Right atrium auricular region (tissue), 2 donors: ENCODE measurements at regions not wholly inside any gene's neighbourhood (a gene's known extent, or its start where the extent isn't known, plus 50 kb on each side); places are given as distances from the start of the nearest gene placed in this dataset.

Experiments used
- DNase-seq: peaks from one replicate; pipeline ENCODE4 v3.0.0-alpha.2; 2019; ENCODE audit warnings: low spot score
- H3K27ac ChIP-seq, 2 donors: fragments of 200-600 bp; sonication (generic); 1 replicate in 1 of 2; 2 replicates in 1 of 2; pipeline ENCODE4 v1.5.1; 2016 to 2019
- H3K27me3 ChIP-seq, 2 donors: fragments of 200-600 bp; sonication (generic); one replicate each; pipeline versions ENCODE4 v1.5.1 to v1.6.0; 2017 to 2019
- H3K36me3 ChIP-seq: fragments of 200-600 bp; sonication (generic); one replicate; pipeline ENCODE4 v1.5.1; 2016
- H3K4me1 ChIP-seq, 2 donors: fragments of 200-600 bp; sonication (generic); one replicate each; pipeline versions ENCODE4 v1.5.1 to v1.6.0; 2017 to 2019
- H3K4me3 ChIP-seq, 2 donors: fragments of 200-600 bp; sonication (generic); 1 replicate in 1 of 2; 2 replicates in 1 of 2; pipeline ENCODE4 v1.5.1; 2017 to 2019; ENCODE audit warnings: mild to moderate bottlenecking in 1 of 2, moderate library complexity in 1 of 2
- H3K9me3 ChIP-seq, 2 donors: fragments of 200-600 bp; sonication (generic); one replicate each; pipeline ENCODE4 v1.5.1; 2019
- TF ChIP-seq, protein P1 (sequence below), 2 donors: fragments of 200-600 bp; sonication (generic); IDR thresholded peaks; one replicate each; pipeline ENCODE4 v1.5.1; 2019; ENCODE audit warnings: antibody characterized with exemption in 2 of 2

DNA sequence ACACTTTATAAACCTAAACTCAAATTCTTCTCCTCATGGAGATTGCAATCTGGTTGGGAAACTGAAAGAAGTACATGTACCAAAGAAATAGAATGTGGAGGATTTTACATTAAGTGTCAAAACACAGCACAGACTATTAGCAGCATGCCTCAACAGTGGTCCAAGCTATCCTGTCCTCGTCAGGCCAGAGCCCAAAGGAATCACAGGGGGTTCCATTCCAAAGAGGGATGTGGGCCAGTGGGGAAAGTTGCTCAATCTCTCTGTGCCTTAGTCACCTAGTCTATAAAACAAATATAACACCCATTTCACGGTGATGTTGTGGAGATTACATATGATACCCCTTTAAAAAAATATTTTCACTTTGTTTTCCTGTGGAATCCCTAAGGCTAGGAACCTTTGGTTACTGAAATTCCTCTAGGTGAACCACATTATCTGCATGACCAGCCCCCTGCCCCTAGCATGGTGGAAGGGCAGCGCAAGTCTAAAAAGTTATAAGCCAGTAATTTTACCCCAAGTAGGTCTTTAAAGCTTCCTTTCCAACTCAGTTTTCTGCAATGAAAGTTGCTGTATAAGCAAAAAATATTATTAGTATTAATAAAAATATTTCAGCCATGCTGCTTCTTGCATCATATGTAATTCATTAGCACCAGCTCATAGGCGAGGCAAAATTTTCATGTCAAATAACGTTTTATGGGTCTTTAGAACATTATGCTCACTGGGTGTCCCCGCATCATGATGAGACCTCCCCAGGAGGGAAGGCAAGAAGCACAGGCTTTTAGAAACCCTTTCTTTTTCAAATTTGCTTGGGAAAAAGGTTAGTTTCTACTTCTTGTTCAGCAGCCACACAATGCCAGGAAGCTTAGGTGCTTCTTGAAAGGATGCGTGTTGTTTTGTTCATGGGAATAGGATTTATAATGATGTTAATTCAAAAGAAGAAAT is 548.8 kb upstream of the PKN2 start:
- Histone ChIP-seq H3K4me3 (no peak overlapping the region), H3K27ac (no peak overlapping the region), H3K9me3 (no peaks in the 10 kb centered on the region), H3K36me3 (no peaks in the 10 kb centered on the region), H3K27me3 (no peaks in the 10 kb centered on the region), H3K4me1 (no peaks in the 10 kb centered on the region)
- no peak for DNase-seq
- TF ChIP-seq, protein P1, sequence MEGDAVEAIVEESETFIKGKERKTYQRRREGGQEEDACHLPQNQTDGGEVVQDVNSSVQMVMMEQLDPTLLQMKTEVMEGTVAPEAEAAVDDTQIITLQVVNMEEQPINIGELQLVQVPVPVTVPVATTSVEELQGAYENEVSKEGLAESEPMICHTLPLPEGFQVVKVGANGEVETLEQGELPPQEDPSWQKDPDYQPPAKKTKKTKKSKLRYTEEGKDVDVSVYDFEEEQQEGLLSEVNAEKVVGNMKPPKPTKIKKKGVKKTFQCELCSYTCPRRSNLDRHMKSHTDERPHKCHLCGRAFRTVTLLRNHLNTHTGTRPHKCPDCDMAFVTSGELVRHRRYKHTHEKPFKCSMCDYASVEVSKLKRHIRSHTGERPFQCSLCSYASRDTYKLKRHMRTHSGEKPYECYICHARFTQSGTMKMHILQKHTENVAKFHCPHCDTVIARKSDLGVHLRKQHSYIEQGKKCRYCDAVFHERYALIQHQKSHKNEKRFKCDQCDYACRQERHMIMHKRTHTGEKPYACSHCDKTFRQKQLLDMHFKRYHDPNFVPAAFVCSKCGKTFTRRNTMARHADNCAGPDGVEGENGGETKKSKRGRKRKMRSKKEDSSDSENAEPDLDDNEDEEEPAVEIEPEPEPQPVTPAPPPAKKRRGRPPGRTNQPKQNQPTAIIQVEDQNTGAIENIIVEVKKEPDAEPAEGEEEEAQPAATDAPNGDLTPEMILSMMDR (IDR thresholded peaks at IDR 0.05): no peak

DNA sequence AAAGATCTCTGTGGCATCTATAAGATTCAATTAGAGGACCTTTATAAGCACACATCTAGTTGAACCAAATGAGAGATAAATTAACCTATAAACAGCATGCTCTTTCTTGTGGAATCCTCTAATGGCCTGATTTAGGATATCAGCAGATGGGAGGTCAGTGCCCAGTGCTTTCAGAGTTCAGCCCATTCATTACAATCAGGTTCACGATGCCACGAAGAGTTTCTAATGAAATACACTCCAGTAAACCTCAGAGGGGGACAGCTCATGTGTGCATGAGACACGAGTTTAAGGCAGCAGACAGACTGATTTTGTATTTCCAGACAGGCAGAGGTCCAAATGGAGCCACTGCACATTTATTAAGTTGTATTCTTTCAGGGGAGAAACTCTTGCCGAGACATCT is 544.4 kb upstream of the PKN2 start:
- TF ChIP-seq, protein P1 (IDR thresholded peaks at IDR 0.05): no peak
- H3K27me3 ChIP-seq: no peaks in the 10 kb centered on the region
- H3K4me1 ChIP-seq: no peaks in the 10 kb centered on the region
- H3K4me3 ChIP-seq: no peak overlapping the region
- no peak for DNase-seq
- H3K36me3 ChIP-seq: no peaks in the 10 kb centered on the region
- H3K9me3 ChIP-seq: no peaks in the 10 kb centered on the region
- no peak overlapping the region for H3K27ac ChIP-seq

DNA sequence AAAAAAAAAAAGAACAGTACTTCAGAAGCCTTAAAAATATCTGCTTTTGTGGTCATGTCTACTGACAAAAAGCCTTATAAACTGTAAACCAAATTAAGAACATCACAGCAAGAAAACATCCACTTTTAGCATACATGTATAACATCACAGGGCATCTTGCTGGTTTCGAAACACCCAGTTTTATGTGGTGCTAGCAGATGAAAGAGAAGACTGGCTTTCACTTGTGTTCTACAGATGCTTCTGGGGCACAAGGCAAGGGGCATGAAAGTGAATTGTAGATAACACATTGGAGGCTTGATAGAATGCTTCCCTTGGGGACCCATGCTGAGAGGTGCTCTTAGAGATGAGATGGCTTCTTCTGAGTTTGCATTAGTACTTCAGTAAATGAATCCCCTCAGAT is 543.7 kb upstream of the PKN2 start:
- Histone ChIP-seq H3K27me3 (no peaks in the 10 kb centered on the region), H3K36me3 (no peaks in the 10 kb centered on the region), H3K27ac (no peak overlapping the region), H3K4me3 (no peak overlapping the region), H3K4me1 (no peaks in the 10 kb centered on the region), H3K9me3 (no peaks in the 10 kb centered on the region)
- DNase-seq: no peak
- TF ChIP-seq, protein P1 (IDR thresholded peaks at IDR 0.05): no peak

DNA sequence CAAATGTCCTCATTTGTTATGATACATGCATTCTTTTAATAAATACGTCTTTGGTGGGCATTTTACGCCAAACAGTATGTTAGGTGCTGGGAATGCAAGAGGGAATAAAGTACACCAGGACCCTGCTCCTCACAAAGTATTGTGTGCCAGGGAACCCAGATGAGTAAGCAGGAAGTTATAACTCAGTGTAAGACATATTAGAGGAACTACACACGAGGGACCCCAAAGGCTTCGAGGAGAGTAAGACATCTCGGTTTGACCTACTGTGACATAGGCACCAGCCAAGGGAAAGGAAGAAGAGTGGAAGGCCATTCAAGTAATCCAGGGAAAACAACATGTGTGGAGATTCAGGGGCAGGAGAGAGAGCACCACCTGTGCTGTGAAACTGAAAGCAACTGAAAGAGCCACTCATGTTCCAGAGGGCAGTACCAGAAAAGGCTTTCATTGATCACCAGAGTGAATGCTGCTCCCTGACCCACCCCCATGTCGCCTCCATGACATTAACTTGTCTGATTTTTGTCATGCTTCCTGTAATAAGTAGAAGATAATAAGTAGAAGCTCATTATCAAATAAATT is 542.5 kb upstream of the PKN2 start:
- H3K4me1 ChIP-seq: no peaks in the 10 kb centered on the region
- DNase-seq: no peak
- no peaks in the 10 kb centered on the region for H3K27me3 ChIP-seq
- H3K4me3 ChIP-seq: no peak overlapping the region
- H3K27ac ChIP-seq: no peak overlapping the region
- no peaks in the 10 kb centered on the region for H3K9me3 ChIP-seq
- TF ChIP-seq, protein P1 (IDR thresholded peaks at IDR 0.05): no peak
- H3K36me3 ChIP-seq: no peaks in the 10 kb centered on the region

DNA sequence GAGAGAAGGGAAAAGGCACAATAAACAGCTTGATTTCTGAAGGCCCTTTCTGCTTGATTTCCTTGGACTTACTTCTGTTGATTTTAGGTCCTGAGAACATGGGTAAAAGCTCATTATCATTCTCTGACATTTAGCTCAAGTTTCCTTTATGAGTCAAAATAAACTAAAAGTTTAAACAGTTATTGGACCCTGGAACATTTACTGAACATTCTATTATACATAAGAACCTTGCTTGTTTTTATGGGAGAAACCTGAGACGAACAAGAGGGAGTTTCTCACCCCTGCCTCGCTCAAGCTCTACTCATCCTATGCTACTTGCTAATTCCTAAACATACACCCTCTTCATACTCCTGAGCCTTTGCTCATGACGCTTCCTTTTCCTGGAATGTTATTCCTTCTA is 538.3 kb upstream of the PKN2 start:
- Histone ChIP-seq H3K9me3 (no peaks in the 10 kb centered on the region), H3K27ac (no peak overlapping the region), H3K4me3 (no peak overlapping the region), H3K27me3 (no peaks in the 10 kb centered on the region), H3K4me1 (no peaks in the 10 kb centered on the region), H3K36me3 (no peaks in the 10 kb centered on the region)
- TF ChIP-seq, protein P1 (IDR thresholded peaks at IDR 0.05): no peak
- DNase-seq: no peak
